ENCODE measurements at regions not wholly inside any gene's neighbourhood (a gene's known extent, or its start where the extent isn't known, plus 50 kb on each side); places are given as distances from the start of the nearest gene placed in this dataset.

GRCh38 chr2:133667968-133668367 is 99.7 kb upstream of the NCKAP5 start:
- DNase-seq: no peak

- DNase-seq: no peak
Observed at GRCh38 chr2:133668547-133668946, 100.3 kb upstream of the NCKAP5 start.

- DNase-seq: no peak
Observed at GRCh38 chr2:133673305-133673905, 105.1 kb upstream of the NCKAP5 start.

GRCh38 chr2:133674066-133674432 is 105.8 kb upstream of the NCKAP5 start:
- no peak for DNase-seq

GRCh38 chr2:133674433-133675331 is 106.4 kb upstream of the NCKAP5 start:
- no peak for DNase-seq

GRCh38 chr2:133676392-133677130 is 108.3 kb upstream of the NCKAP5 start:
- DNase-seq: no peak

GRCh38 chr2:133680343-133681049 is 112.2 kb upstream of the NCKAP5 start:
- no peak for DNase-seq

GRCh38 chr2:133682347-133682746 is 114.1 kb upstream of the NCKAP5 start:
- no peak for DNase-seq

- no peak for DNase-seq
Observed at GRCh38 chr2:133682906-133683305, 114.6 kb upstream of the NCKAP5 start.

- no peak for DNase-seq
Observed at GRCh38 chr2:133685636-133686215, 117.5 kb upstream of the NCKAP5 start.

GRCh38 chr2:133690780-133691179 is 122.5 kb upstream of the NCKAP5 start:
- no peak for DNase-seq

GRCh38 chr2:133691336-133691735 is 123.1 kb upstream of the NCKAP5 start:
- no peak for DNase-seq

- no peak for DNase-seq
Observed at GRCh38 chr2:133705287-133705686, 137.0 kb upstream of the NCKAP5 start.

- no peak for DNase-seq
Observed at GRCh38 chr2:133710613-133711012, 142.3 kb upstream of the NCKAP5 start.

- DNase-seq: no peak
Observed at GRCh38 chr2:133711201-133711600, 142.9 kb upstream of the NCKAP5 start.

- no peak for DNase-seq
Observed at GRCh38 chr2:133711806-133712205, 143.5 kb upstream of the NCKAP5 start.

GRCh38 chr2:133712369-133712768 is 144.1 kb upstream of the NCKAP5 start:
- DNase-seq: no peak

- no peak for DNase-seq
Observed at GRCh38 chr2:133713049-133713580, 144.9 kb upstream of the NCKAP5 start.

GRCh38 chr2:133716166-133716565 is 147.9 kb upstream of the NCKAP5 start:
- no peak for DNase-seq

- DNase-seq: no peak
Observed at GRCh38 chr2:133717497-133717896, 149.2 kb upstream of the NCKAP5 start.

- no peak for DNase-seq
Observed at GRCh38 chr2:133718688-133719201, 150.5 kb upstream of the NCKAP5 start.

- DNase-seq: no peak
Observed at GRCh38 chr2:133720429-133720828, 152.2 kb upstream of the NCKAP5 start.
